Lower lobe of right lung (tissue), 2 donors: ENCODE measurements at regions not wholly inside any gene's neighbourhood (a gene's known extent, or its start where the extent isn't known, plus 50 kb on each side); places are given as distances from the start of the nearest gene placed in this dataset.

Experiments used
- ATAC-seq, 2 donors: fragments of 200-7000 bp; cut with Tn5 transposase; one replicate each; pipeline ENCODE4 v1.9.1; 2020 to 2022; ENCODE audit warnings: mild to moderate bottlenecking in 2 of 2, moderate library complexity in 2 of 2
- DNase-seq: peaks from one replicate; pipeline ENCODE4 v3.0.0-alpha.2; 2020
- H3K27ac ChIP-seq: fragments of 200-600 bp; one replicate; pipeline ENCODE4 v1.8.0; 2022
- H3K27me3 ChIP-seq: fragments of 200-600 bp; one replicate; pipeline ENCODE4 v1.8.0; 2022; ENCODE audit warnings: low read depth
- H3K36me3 ChIP-seq: fragments of 200-600 bp; one replicate; pipeline ENCODE4 v1.8.0; 2022; ENCODE audit warnings: mild to moderate bottlenecking
- H3K4me1 ChIP-seq: fragments of 200-600 bp; one replicate; pipeline ENCODE4 v1.8.0; 2022
- H3K4me3 ChIP-seq: fragments of 200-600 bp; one replicate; pipeline ENCODE4 v1.8.0; 2022; ENCODE audit warnings: mild to moderate bottlenecking
- H3K9me3 ChIP-seq: fragments of 200-600 bp; one replicate; pipeline ENCODE4 v1.8.0; 2022
- intact Hi-C: fragments of 100-400 bp; cut with DNase I; formaldehyde crosslinking; loops from one replicate; pipeline ENCODE4 v1.11.0; 2022
- TF ChIP-seq, protein P1 (sequence below): fragments of 200-600 bp; IDR thresholded peaks from one replicate; pipeline ENCODE4 v1.8.0; 2022; ENCODE audit warnings: antibody characterized with exemption, mild to moderate bottlenecking
- donor health status: DM: no; HTN: yes; CAD: no; lungs with severe emphysema.

- H3K27me3 ChIP-seq, result peaks cover 26% of the 10 kb centered on the region
Observed at GRCh38 chr20:24723186-24723585, 225.9 kb upstream of the CST7 start.

GRCh38 chr20:24723647-24724352, 225.3 kb upstream of the CST7 start:
- Histone ChIP-seq H3K4me1 (no peaks in the 10 kb centered on the region), H3K36me3 (no peaks in the 10 kb centered on the region), H3K4me3 (no peak overlapping the region), H3K27ac (no peak overlapping the region), H3K27me3 (peaks cover 26% of the 10 kb centered on the region), H3K9me3 (no peaks in the 10 kb centered on the region)
- TF ChIP-seq, protein P1, sequence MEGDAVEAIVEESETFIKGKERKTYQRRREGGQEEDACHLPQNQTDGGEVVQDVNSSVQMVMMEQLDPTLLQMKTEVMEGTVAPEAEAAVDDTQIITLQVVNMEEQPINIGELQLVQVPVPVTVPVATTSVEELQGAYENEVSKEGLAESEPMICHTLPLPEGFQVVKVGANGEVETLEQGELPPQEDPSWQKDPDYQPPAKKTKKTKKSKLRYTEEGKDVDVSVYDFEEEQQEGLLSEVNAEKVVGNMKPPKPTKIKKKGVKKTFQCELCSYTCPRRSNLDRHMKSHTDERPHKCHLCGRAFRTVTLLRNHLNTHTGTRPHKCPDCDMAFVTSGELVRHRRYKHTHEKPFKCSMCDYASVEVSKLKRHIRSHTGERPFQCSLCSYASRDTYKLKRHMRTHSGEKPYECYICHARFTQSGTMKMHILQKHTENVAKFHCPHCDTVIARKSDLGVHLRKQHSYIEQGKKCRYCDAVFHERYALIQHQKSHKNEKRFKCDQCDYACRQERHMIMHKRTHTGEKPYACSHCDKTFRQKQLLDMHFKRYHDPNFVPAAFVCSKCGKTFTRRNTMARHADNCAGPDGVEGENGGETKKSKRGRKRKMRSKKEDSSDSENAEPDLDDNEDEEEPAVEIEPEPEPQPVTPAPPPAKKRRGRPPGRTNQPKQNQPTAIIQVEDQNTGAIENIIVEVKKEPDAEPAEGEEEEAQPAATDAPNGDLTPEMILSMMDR, result no peak
- intact Hi-C loops, result no loop called here
- DNase-seq (no peak), ATAC-seq (peak in 1 of 2 donors; percentile 18)

More at GRCh38 chr20:24723186-24723585, 225.9 kb upstream of the CST7 start:
- DNase-seq, result no peak
- H3K4me3 ChIP-seq, result no peak overlapping the region
- no peaks in the 10 kb centered on the region for H3K9me3 ChIP-seq
- intact Hi-C loops, result no loop called here
- H3K4me1 ChIP-seq, result no peaks in the 10 kb centered on the region
- H3K36me3 ChIP-seq, result no peaks in the 10 kb centered on the region
- no peak for ATAC-seq
- no peak overlapping the region for H3K27ac ChIP-seq
- TF ChIP-seq, protein P1, result no peak

- ATAC-seq (no peak), DNase-seq (no peak)
- intact Hi-C loops, result no loop called here
- Histone ChIP-seq H3K27ac (no peak overlapping the region), H3K27me3 (peaks cover 22% of the 10 kb centered on the region), H3K4me1 (no peaks in the 10 kb centered on the region), H3K4me3 (no peak overlapping the region), H3K9me3 (no peaks in the 10 kb centered on the region), H3K36me3 (no peaks in the 10 kb centered on the region)
- TF ChIP-seq, protein P1, result no peak
Observed at GRCh38 chr20:24724982-24725533, 224.0 kb upstream of the CST7 start.

- intact Hi-C loops, result no loop called here
- Histone ChIP-seq H3K36me3 (no peaks in the 10 kb centered on the region), H3K27ac (no peak overlapping the region), H3K4me1 (no peaks in the 10 kb centered on the region), H3K27me3 (peaks cover 21% of the 10 kb centered on the region), H3K4me3 (no peak overlapping the region), H3K9me3 (no peaks in the 10 kb centered on the region)
- no peak for DNase-seq
- ATAC-seq, result no peak
- TF ChIP-seq, protein P1, result no peak
Observed at GRCh38 chr20:24727795-24728194, 221.3 kb upstream of the CST7 start.

DNA sequence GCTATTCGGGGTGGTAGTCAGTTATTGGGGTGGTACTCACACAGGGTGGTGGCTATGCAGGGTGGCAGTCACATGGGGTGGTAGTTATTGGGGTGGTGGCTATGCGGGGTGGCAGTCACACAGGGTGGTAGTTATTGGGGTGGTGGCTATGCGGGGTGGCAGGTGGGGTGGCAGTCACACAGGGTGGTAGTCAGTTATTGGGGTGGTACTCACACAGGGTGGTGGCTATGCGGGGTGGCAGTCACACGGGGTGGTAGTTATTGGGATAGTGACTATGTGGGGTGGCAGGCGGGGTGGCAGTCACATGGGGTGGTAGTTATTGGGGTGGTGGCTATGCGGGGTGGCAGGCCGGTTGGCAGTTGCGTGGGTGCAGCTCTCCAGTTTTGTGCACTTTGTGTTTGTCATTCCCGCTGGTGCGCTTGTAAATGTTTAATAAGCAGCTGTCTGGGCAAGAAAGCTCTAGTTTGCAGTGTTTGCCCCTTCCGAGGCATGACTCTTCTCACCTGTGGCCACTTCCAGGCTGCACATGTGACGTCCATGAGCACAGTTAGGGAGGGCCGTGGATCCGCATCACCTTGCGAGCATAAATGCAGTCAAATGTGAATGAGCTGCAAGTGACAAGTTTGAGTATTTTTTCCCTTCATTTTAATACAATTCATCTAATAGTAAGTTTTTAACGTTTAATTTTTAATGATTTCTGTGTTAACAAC, 219.0 kb upstream of the CST7 start:
- TF ChIP-seq, protein P1, result no peak
- H3K27ac ChIP-seq, result no peak overlapping the region
- no peak for DNase-seq
- intact Hi-C loops, result no loop called here
- no peaks in the 10 kb centered on the region for H3K4me1 ChIP-seq
- no peaks in the 10 kb centered on the region for H3K9me3 ChIP-seq
- no peak overlapping the region for H3K4me3 ChIP-seq
- H3K36me3 ChIP-seq, result no peaks in the 10 kb centered on the region
- no peak for ATAC-seq
- H3K27me3 ChIP-seq, result peaks cover 5% of the 10 kb centered on the region
